Uterus (tissue), 3 donors: ENCODE measurements at regions not wholly inside any gene's neighbourhood (a gene's known extent, or its start where the extent isn't known, plus 50 kb on each side); places are given as distances from the start of the nearest gene placed in this dataset.

Experiments
- DNase-seq, 2 donors: peaks; one replicate each; pipeline ENCODE4 v3.0.0-alpha.2; 2019 to 2020
- H3K27ac ChIP-seq, 2 donors: fragments of 200-600 bp; sonication (generic); 1 replicate in 1 of 2; 2 replicates in 1 of 2; pipeline ENCODE4 v1.5.1; 2016 to 2018
- H3K27me3 ChIP-seq, 2 donors: fragments of 200-600 bp; sonication (generic); one replicate each; pipeline ENCODE4 v1.5.1; 2018 to 2019; ENCODE audit warnings: control low read depth in 1 of 2
- H3K36me3 ChIP-seq, 2 donors: fragments of 200-600 bp; sonication (generic); one replicate each; pipeline ENCODE4 v1.5.1; 2019; ENCODE audit warnings: control low read depth in 1 of 2
- H3K4me1 ChIP-seq, 2 donors: fragments of 200-600 bp; sonication (generic); one replicate each; pipeline ENCODE4 v1.5.1; 2018 to 2019; ENCODE audit warnings: control low read depth in 1 of 2
- H3K4me3 ChIP-seq, 2 donors: fragments of 200-600 bp; sonication (generic); 1 replicate in 1 of 2; 2 replicates in 1 of 2; pipeline ENCODE4 v1.5.1; 2018 to 2019; ENCODE audit warnings: mild to moderate bottlenecking in 1 of 2
- H3K9me3 ChIP-seq, 2 donors: fragments of 200-600 bp; sonication (generic); one replicate each; pipeline ENCODE4 v1.5.1; 2019; ENCODE audit warnings: control low read depth in 1 of 2
- POLR2A ChIP-seq, 2 donors: fragments of 450-650 bp; IDR thresholded peaks; one replicate each; pipeline ENCODE4 v1.6.1; 2016; ENCODE audit warnings: antibody characterized with exemption in 2 of 2, mild to moderate bottlenecking in 1 of 2, moderate library complexity in 1 of 2
- intact Hi-C: fragments of 100-400 bp; cut with DNase I; formaldehyde crosslinking; loops from one replicate; pipeline ENCODE4 v1.15.1; 2023; ENCODE audit warnings: low total_unique reads
- TF ChIP-seq, protein P1 (sequence below), 4 experiments: fragments of 200-600 bp in 2 of 4; fragments of 450-650 bp in 2 of 4; sonication (generic) in 2 of 4; IDR thresholded peaks; one replicate each; pipeline ENCODE4 v1.5.1; 2016 to 2019; ENCODE audit warnings: antibody characterized with exemption in 4 of 4, mild to moderate bottlenecking in 2 of 4, moderate library complexity in 1 of 4
- donor health status: DM: yes; HTN: yes; CAD: no.

DNA sequence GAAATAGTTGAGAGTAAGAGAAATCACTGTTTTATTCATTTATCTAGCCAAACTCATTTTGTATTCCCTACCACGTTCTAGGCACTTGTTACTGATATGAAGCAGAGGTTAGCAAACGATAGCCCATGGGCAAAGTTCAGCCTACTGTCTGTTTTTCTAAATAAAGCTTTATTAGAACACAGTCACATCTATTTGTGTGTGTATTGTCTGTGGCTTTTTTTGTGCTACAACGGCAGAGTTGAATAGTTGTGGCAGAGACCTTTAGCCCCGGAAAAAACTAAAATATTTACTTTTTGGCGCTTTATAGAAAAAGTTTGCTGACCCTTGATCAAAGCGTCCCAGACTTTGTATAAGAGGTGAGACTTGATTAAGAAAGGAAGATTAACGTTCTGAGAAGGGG lies 289.1 kb upstream of the CFAP20DC start:
- DNase-seq, result no peak
- H3K4me3 ChIP-seq, result no peak overlapping the region
- no peak overlapping the region for H3K27ac ChIP-seq
- no peaks in the 10 kb centered on the region for H3K36me3 ChIP-seq
- H3K4me1 ChIP-seq, result no peaks in the 10 kb centered on the region
- TF ChIP-seq POLR2A (IDR thresholded peaks at IDR 0.05), result no peak
- TF ChIP-seq, protein P1, sequence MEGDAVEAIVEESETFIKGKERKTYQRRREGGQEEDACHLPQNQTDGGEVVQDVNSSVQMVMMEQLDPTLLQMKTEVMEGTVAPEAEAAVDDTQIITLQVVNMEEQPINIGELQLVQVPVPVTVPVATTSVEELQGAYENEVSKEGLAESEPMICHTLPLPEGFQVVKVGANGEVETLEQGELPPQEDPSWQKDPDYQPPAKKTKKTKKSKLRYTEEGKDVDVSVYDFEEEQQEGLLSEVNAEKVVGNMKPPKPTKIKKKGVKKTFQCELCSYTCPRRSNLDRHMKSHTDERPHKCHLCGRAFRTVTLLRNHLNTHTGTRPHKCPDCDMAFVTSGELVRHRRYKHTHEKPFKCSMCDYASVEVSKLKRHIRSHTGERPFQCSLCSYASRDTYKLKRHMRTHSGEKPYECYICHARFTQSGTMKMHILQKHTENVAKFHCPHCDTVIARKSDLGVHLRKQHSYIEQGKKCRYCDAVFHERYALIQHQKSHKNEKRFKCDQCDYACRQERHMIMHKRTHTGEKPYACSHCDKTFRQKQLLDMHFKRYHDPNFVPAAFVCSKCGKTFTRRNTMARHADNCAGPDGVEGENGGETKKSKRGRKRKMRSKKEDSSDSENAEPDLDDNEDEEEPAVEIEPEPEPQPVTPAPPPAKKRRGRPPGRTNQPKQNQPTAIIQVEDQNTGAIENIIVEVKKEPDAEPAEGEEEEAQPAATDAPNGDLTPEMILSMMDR (IDR thresholded peaks at IDR 0.05), result no peak
- H3K9me3 ChIP-seq, result no peaks in the 10 kb centered on the region
- H3K27me3 ChIP-seq, result no peaks in the 10 kb centered on the region
- intact Hi-C loops, result no loop called here

DNA sequence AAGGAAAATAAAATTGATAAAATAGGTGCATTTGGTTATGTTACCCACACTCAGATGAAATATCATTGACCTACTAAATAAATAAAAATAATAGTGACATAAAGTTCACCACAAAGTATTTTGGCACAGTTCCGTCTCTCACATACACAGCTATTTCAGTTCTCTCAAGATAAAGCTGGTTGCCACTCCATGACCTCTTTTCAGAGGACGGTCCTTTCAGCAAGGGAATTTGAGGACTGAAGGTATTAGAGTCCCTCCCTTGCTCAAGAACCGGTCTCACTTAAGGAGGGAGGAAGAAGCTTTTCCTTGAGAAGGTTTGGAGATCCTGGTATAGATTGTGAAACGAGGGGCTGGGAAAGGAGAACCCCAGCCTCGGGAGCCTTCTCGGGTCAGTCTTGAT lies 285.5 kb upstream of the CFAP20DC start:
- TF ChIP-seq POLR2A (IDR thresholded peaks at IDR 0.05), result no peak
- TF ChIP-seq, protein P1 (IDR thresholded peaks at IDR 0.05), result no peak
- no peaks in the 10 kb centered on the region for H3K9me3 ChIP-seq
- intact Hi-C loops, result no loop called here

DNA sequence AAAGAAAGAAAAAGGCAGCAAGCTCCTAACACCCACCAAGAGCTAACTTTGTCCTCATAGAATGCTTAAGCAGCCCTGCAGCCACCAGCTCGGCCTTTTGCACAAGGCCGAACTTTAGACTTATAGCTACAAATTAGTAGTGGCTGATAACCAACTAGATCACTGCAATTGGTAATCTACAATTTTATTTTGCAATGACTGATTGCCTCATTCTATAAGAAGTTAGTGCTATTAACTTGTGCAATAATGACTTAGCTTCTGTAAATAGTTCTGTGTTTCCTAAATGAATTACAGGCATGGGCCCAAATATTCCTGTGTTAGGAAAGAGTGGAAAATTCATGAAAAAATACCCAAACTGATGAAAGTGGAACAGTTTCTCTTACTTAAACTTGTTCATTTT lies 284.8 kb upstream of the CFAP20DC start:
- Histone ChIP-seq H3K4me3 (no peak overlapping the region), H3K9me3 (no peaks in the 10 kb centered on the region), H3K27me3 (no peaks in the 10 kb centered on the region), H3K4me1 (no peaks in the 10 kb centered on the region), H3K27ac (no peak overlapping the region), H3K36me3 (no peaks in the 10 kb centered on the region)
- TF ChIP-seq, protein P1 (IDR thresholded peaks at IDR 0.05), result no peak
- no peak for TF ChIP-seq POLR2A (IDR thresholded peaks at IDR 0.05)
- DNase-seq, result no peak
- intact Hi-C loops, result no loop called here

More for the DNA sequence above, 285.5 kb upstream of the CFAP20DC start:
- Histone ChIP-seq H3K27me3 (no peaks in the 10 kb centered on the region), H3K4me1 (no peaks in the 10 kb centered on the region), H3K27ac (no peak overlapping the region), H3K4me3 (no peak overlapping the region), H3K36me3 (no peaks in the 10 kb centered on the region)
- DNase-seq, result no peak

DNA sequence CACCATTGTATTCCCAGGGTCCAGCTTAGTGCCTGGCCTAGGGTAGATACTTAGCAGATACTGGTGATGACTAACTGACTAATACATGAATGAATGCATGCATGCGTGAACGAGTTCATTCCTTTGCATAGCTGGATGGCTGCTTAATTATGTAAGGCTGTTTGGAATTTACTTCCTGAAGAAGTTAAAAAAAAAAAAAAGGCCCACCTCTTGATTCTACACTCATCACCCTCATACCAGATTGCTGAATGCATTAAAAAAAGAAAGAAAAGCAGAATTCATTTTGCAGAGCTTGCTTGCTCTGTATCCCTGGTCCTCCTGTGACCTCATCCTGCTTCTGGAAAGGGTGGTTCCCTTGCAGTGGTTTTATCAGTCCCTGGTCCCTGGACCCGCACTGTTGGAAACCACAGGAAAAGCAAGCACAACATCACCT lies 277.6 kb upstream of the CFAP20DC start:
- no peak for DNase-seq
- H3K27ac ChIP-seq, result no peak overlapping the region
- intact Hi-C loops, result no loop called here
- no peaks in the 10 kb centered on the region for H3K36me3 ChIP-seq
- H3K4me3 ChIP-seq, result no peak overlapping the region
- H3K4me1 ChIP-seq, result no peaks in the 10 kb centered on the region
- H3K9me3 ChIP-seq, result no peaks in the 10 kb centered on the region
- no peak for TF ChIP-seq POLR2A (IDR thresholded peaks at IDR 0.05)
- TF ChIP-seq, protein P1 (IDR thresholded peaks at IDR 0.05), result no peak
- H3K27me3 ChIP-seq, result no peaks in the 10 kb centered on the region

DNA sequence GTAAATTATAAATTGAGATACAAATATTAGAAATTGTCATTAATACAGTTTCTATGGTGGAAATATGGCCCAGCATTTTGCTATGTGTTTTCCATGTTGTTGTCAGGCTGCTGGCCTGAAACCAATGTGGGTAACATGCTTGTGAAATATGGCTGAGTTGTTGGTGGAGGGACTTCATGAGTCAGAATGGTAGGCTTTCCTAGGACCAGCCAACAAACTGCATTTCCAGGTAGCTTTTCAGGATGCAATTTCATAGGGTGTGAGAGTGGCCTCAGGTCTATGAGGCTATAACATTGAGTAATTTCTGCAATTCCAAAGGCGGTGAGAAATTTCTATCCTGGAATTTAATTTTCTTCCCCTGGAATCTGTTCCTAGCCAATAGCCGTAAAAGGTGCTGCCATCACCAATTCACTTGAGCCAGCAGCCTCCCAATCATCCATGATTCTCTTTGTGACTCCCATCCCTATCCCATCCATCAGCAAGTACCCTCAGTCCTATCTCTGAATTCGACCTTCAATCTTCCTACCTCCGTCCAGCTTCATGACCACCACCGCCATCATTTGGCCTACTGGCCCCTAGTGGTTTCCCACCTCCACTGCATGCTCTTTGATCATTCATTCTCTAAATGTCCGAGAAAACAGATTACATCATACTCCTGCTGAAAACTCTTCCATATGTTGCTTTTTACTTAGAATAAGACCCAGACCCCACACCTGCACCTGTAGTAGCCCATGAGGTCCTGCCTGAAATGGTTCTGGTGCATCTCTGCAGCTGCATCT lies 276.6 kb upstream of the CFAP20DC start:
- Histone ChIP-seq H3K4me1 (no peaks in the 10 kb centered on the region), H3K4me3 (no peak overlapping the region), H3K27ac (no peak overlapping the region), H3K36me3 (no peaks in the 10 kb centered on the region), H3K27me3 (no peaks in the 10 kb centered on the region), H3K9me3 (no peaks in the 10 kb centered on the region)
- DNase-seq, result no peak
- intact Hi-C loops, result no loop called here
- TF ChIP-seq, protein P1 (IDR thresholded peaks at IDR 0.05), result no peak
- no peak for TF ChIP-seq POLR2A (IDR thresholded peaks at IDR 0.05)
